Lower leg skin (tissue), 4 donors: ENCODE measurements at regions not wholly inside any gene's neighbourhood (a gene's known extent, or its start where the extent isn't known, plus 50 kb on each side); places are given as distances from the start of the nearest gene placed in this dataset.

ENCODE experiments used
- DNase-seq, 2 donors: peaks; one replicate each; pipeline ENCODE4 v3.0.0-alpha.2; 2019; ENCODE audit warnings: low spot score in 2 of 2
- H3K4me3 ChIP-seq: fragments of 200-600 bp; sonication (generic); 2 replicates; pipeline ENCODE4 v1.5.1; 2017; ENCODE audit warnings: mild to moderate bottlenecking, low read depth; ENCODE audit not compliant: poor library complexity, severe bottlenecking
- POLR2A ChIP-seq, 2 donors: fragments of 450-650 bp; IDR thresholded peaks; one replicate each; pipeline ENCODE4 v1.6.1; 2016 to 2017; ENCODE audit warnings: antibody characterized with exemption in 2 of 2, mild to moderate bottlenecking in 1 of 2, moderate library complexity in 1 of 2
- WGBS, 2 donors: methylation state at CpG; one replicate each; pipeline ENCODE4 v1.1.5; 2018; 5-methylcytosine and 5-hydroxymethylcytosine counted together
- intact Hi-C: fragments of 100-400 bp; cut with DNase I; formaldehyde crosslinking; loops from one replicate; pipeline ENCODE4 v1.15.0; 2023; ENCODE audit warnings: low total_unique reads
- TF ChIP-seq, protein P1 (sequence below), 3 donors: fragments of 450-650 bp; IDR thresholded peaks; one replicate each; pipeline ENCODE4 v1.5.1; 2016; ENCODE audit warnings: antibody characterized with exemption in 3 of 3, mild to moderate bottlenecking in 3 of 3, moderate library complexity in 2 of 3

GRCh38 chr13:80577285-80577684 lies 236.4 kb upstream of the SPRY2 start:
- WGBS, 2 donors, result 54 to 56% methylated on average over 5 of the region's 5 CpGs
- DNase-seq, result no peak
- TF ChIP-seq, protein P1, sequence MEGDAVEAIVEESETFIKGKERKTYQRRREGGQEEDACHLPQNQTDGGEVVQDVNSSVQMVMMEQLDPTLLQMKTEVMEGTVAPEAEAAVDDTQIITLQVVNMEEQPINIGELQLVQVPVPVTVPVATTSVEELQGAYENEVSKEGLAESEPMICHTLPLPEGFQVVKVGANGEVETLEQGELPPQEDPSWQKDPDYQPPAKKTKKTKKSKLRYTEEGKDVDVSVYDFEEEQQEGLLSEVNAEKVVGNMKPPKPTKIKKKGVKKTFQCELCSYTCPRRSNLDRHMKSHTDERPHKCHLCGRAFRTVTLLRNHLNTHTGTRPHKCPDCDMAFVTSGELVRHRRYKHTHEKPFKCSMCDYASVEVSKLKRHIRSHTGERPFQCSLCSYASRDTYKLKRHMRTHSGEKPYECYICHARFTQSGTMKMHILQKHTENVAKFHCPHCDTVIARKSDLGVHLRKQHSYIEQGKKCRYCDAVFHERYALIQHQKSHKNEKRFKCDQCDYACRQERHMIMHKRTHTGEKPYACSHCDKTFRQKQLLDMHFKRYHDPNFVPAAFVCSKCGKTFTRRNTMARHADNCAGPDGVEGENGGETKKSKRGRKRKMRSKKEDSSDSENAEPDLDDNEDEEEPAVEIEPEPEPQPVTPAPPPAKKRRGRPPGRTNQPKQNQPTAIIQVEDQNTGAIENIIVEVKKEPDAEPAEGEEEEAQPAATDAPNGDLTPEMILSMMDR (IDR thresholded peaks at IDR 0.05), result no peak
- H3K4me3 ChIP-seq, result no peak overlapping the region
- intact Hi-C loops, result no loop called here

DNA sequence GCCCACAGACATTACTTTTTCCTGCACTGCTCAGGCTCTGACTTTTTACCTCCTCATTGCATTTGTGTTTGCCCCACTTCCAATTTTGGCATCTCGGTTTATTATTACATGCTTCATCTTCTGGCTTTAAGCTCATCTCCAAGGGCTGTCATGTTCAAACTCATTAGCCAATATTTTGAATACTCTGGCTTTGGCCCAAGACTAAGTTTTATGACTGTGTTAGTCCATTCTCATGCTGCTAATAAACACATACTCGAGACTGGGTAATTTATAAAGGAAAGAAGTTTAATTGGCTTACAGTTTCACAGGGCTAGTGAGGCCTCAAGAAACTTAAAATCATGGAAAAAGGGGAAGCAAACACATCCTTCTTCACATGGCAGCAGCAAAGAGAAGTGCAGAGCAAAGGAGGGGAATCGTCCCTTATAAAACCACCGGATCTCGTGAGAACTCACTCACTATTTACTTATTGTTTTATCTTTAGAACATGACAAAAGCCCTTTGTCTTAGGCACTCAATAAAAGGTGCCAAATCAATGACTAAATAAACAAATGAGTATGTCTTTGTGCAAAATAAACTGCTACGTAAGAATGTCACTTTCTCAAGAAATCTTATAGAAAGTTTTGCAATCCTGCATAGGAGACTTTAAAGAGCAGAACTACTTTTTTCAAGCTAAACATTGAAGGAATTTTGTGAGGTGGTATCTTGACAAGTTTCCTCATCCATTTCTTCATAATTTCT lies 233.4 kb upstream of the SPRY2 start:
- WGBS, 2 donors, result 39 to 46% methylated on average over 6 of the region's 6 CpGs

DNA sequence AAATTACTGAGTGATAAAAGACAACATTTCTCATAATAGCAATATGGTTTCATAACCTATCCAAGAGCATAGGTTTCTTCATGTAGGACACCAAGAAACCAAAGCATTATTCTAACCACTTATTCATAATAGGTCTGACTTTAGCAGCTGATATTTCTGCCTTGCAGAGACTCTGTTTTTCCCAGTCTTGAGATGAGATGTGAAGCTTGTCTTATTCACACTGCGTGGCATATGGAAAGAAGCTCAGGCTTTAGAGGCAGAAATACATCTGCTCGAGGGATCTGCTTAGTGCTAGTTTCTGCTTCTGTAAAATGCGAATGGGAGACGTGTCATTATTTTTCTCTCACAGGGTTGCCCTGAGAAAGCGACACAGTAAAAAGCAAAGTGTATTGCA lies 232.0 kb upstream of the SPRY2 start:
- intact Hi-C loops, result no loop called here
- no peak overlapping the region for H3K4me3 ChIP-seq
- TF ChIP-seq POLR2A (IDR thresholded peaks at IDR 0.05), result no peak
- TF ChIP-seq, protein P1 (IDR thresholded peaks at IDR 0.05), result no peak
- no peak for DNase-seq
- 90 to 91% methylated on average over 5 of the region's 5 CpGs for WGBS, 2 donors

More for the DNA sequence above, 233.4 kb upstream of the SPRY2 start:
- no peak for TF ChIP-seq POLR2A (IDR thresholded peaks at IDR 0.05)
- TF ChIP-seq, protein P1 (IDR thresholded peaks at IDR 0.05), result no peak
- no peak overlapping the region for H3K4me3 ChIP-seq
- DNase-seq, result no peak
- intact Hi-C loops, result no loop called here

GRCh38 chr13:80572308-80572922 lies 231.5 kb upstream of the SPRY2 start:
- 59 to 66% methylated on average over 4 of the region's 4 CpGs for WGBS, 2 donors
- H3K4me3 ChIP-seq, result no peak overlapping the region
- TF ChIP-seq, protein P1 (IDR thresholded peaks at IDR 0.05), result no peak
- no peak for TF ChIP-seq POLR2A (IDR thresholded peaks at IDR 0.05)
- DNase-seq, result no peak
- intact Hi-C loops, result no loop called here

- DNase-seq, result no peak
- intact Hi-C loops, result no loop called here
- 69 to 73% methylated on average over 4 of the region's 4 CpGs for WGBS, 2 donors
- H3K4me3 ChIP-seq, result no peak overlapping the region
- no peak for TF ChIP-seq POLR2A (IDR thresholded peaks at IDR 0.05)
- TF ChIP-seq, protein P1 (IDR thresholded peaks at IDR 0.05), result no peak
Observed at GRCh38 chr13:80571346-80572307, 230.7 kb upstream of the SPRY2 start.
